ENCODE measurements at regions not wholly inside any gene's neighbourhood (a gene's known extent, or its start where the extent isn't known, plus 50 kb on each side); places are given as distances from the start of the nearest gene placed in this dataset.

- no peak overlapping the region for H2AFZ ChIP-seq (ENCODE audit: low read depth, low read length)
- no peaks in the 10 kb centered on the region for H3K4me1 ChIP-seq (ENCODE audit: control insufficient read depth, insufficient read depth, low read depth, low read length)
- no peaks in the 10 kb centered on the region for H3K79me1 ChIP-seq (replicated peaks; ENCODE audit: low read length, poor library complexity, severe bottlenecking)
- H3K27me3 ChIP-seq (ENCODE audit: control insufficient read depth in 1 of 2, insufficient read depth in 1 of 2, low read length in 2 of 2) = peaks cover 6 to 15% of the 10 kb centered on the region in 2 experiments
- no peak overlapping the region for H3K27ac ChIP-seq (ENCODE audit: low read length, poor library complexity, severe bottlenecking)
- no peak overlapping the region for H3K9ac ChIP-seq (ENCODE audit: low read length)
- no peak overlapping the region for H2BK120ac ChIP-seq (ENCODE audit: low read depth, low read length)
- no peak overlapping the region for H3K23ac ChIP-seq (ENCODE audit: low read length in 2 of 2)
- WGBS = 84% methylated on average over 13 of the region's 13 CpGs
- no peak overlapping the region for H3K18ac ChIP-seq (ENCODE audit: low read depth in 1 of 2, low read length in 2 of 2)
- no peak overlapping the region for H3K4ac ChIP-seq (ENCODE audit: low read depth in 1 of 2, low read length in 2 of 2)
- H2BK12ac ChIP-seq (ENCODE audit: low read length in 2 of 2) = no peak overlapping the region
- no peak overlapping the region for H3K14ac ChIP-seq (ENCODE audit: low read length in 2 of 2)
- H4K8ac ChIP-seq (ENCODE audit: low read length) = no peak overlapping the region
- H4K91ac ChIP-seq (ENCODE audit: low read length) = no peak overlapping the region
- no peaks in the 10 kb centered on the region for H3K9me3 ChIP-seq (ENCODE audit: control insufficient read depth, low read length)
- no peak for DNase-seq
- no peak overlapping the region for H3K4me2 ChIP-seq (ENCODE audit: low read length, poor library complexity, severe bottlenecking)
- H2BK5ac ChIP-seq (ENCODE audit: low read depth, low read length, poor library complexity, severe bottlenecking) = no peak overlapping the region
- H2BK15ac ChIP-seq (ENCODE audit: low read depth, poor library complexity, severe bottlenecking) = no peak overlapping the region
- H2AK5ac ChIP-seq (ENCODE audit: low read length, severe bottlenecking) = no peak overlapping the region
- no peaks in the 10 kb centered on the region for H3K36me3 ChIP-seq (ENCODE audit: control insufficient read depth in 1 of 2, insufficient read depth in 2 of 2, low read depth in 1 of 2, low read length in 2 of 2)
- H3K4me3 ChIP-seq (ENCODE audit: insufficient read depth in 1 of 2, low read depth in 1 of 2, low read length in 2 of 2) = no peak overlapping the region
Measured at GRCh38 chr6:168939796-168940195, 313.9 kb downstream of the THBS2 start.

- Histone ChIP-seq H3K79me1 (replicated peaks; ENCODE audit: low read length, poor library complexity, severe bottlenecking) (no peaks in the 10 kb centered on the region), H3K23ac (ENCODE audit: low read length in 2 of 2) (no peak overlapping the region), H3K9ac (ENCODE audit: low read length) (no peak overlapping the region), H3K4me2 (ENCODE audit: low read length, poor library complexity, severe bottlenecking) (no peak overlapping the region), H3K36me3 (ENCODE audit: control insufficient read depth in 1 of 2, insufficient read depth in 2 of 2, low read depth in 1 of 2, low read length in 2 of 2) (no peaks in the 10 kb centered on the region), H3K4me3 (ENCODE audit: insufficient read depth in 1 of 2, low read depth in 1 of 2, low read length in 2 of 2) (no peak overlapping the region), H3K4me1 (ENCODE audit: control insufficient read depth, insufficient read depth, low read depth, low read length) (no peaks in the 10 kb centered on the region), H2AK5ac (ENCODE audit: low read length, severe bottlenecking) (no peak overlapping the region), H3K18ac (ENCODE audit: low read depth in 1 of 2, low read length in 2 of 2) (no peak overlapping the region), H3K14ac (ENCODE audit: low read length in 2 of 2) (no peak overlapping the region), H2BK15ac (ENCODE audit: low read depth, poor library complexity, severe bottlenecking) (no peak overlapping the region), H2BK12ac (ENCODE audit: low read length in 2 of 2) (no peak overlapping the region), H4K8ac (ENCODE audit: low read length) (no peak overlapping the region), H3K4ac (ENCODE audit: low read depth in 1 of 2, low read length in 2 of 2) (no peak overlapping the region), H2BK5ac (ENCODE audit: low read depth, low read length, poor library complexity, severe bottlenecking) (no peak overlapping the region), H3K27me3 (ENCODE audit: control insufficient read depth in 1 of 2, insufficient read depth in 1 of 2, low read length in 2 of 2) (peaks cover 6 to 15% of the 10 kb centered on the region in 2 experiments), H2AFZ (ENCODE audit: low read depth, low read length) (no peak overlapping the region), H3K27ac (ENCODE audit: low read length, poor library complexity, severe bottlenecking) (no peak overlapping the region), H3K9me3 (ENCODE audit: control insufficient read depth, low read length) (no peaks in the 10 kb centered on the region), H4K91ac (ENCODE audit: low read length) (no peak overlapping the region), H2BK120ac (ENCODE audit: low read depth, low read length) (no peak overlapping the region)
- DNase-seq = no peak
- 72% methylated on average over 4 of the region's 4 CpGs for WGBS
Measured at GRCh38 chr6:168939041-168939440, 314.6 kb downstream of the THBS2 start.

- no peak overlapping the region for H2BK120ac ChIP-seq (ENCODE audit: low read depth, low read length)
- no peak overlapping the region for H2AFZ ChIP-seq (ENCODE audit: low read depth, low read length)
- no peak for DNase-seq
- H3K4me1 ChIP-seq (ENCODE audit: control insufficient read depth, insufficient read depth, low read depth, low read length) = no peaks in the 10 kb centered on the region
- H3K9ac ChIP-seq (ENCODE audit: low read length) = no peak overlapping the region
- no peak overlapping the region for H2AK5ac ChIP-seq (ENCODE audit: low read length, severe bottlenecking)
- no peak overlapping the region for H3K23ac ChIP-seq (ENCODE audit: low read length in 2 of 2)
- H3K79me1 ChIP-seq (replicated peaks; ENCODE audit: low read length, poor library complexity, severe bottlenecking) = no peaks in the 10 kb centered on the region
- H2BK15ac ChIP-seq (ENCODE audit: low read depth, poor library complexity, severe bottlenecking) = no peak overlapping the region
- no peak overlapping the region for H3K18ac ChIP-seq (ENCODE audit: low read depth in 1 of 2, low read length in 2 of 2)
- H2BK12ac ChIP-seq (ENCODE audit: low read length in 2 of 2) = no peak overlapping the region
- no peak overlapping the region for H3K14ac ChIP-seq (ENCODE audit: low read length in 2 of 2)
- no peak overlapping the region for H4K8ac ChIP-seq (ENCODE audit: low read length)
- no peak overlapping the region for H2BK5ac ChIP-seq (ENCODE audit: low read depth, low read length, poor library complexity, severe bottlenecking)
- H3K4me2 ChIP-seq (ENCODE audit: low read length, poor library complexity, severe bottlenecking) = no peak overlapping the region
- 74% methylated on average over 12 of the region's 12 CpGs for WGBS
- H3K4me3 ChIP-seq (ENCODE audit: insufficient read depth in 1 of 2, low read depth in 1 of 2, low read length in 2 of 2) = no peak overlapping the region
- no peak overlapping the region for H3K27ac ChIP-seq (ENCODE audit: low read length, poor library complexity, severe bottlenecking)
- peaks cover 6 to 15% of the 10 kb centered on the region in 2 experiments for H3K27me3 ChIP-seq (ENCODE audit: control insufficient read depth in 1 of 2, insufficient read depth in 1 of 2, low read length in 2 of 2)
- no peak overlapping the region for H4K91ac ChIP-seq (ENCODE audit: low read length)
- no peaks in the 10 kb centered on the region for H3K9me3 ChIP-seq (ENCODE audit: control insufficient read depth, low read length)
- no peaks in the 10 kb centered on the region for H3K36me3 ChIP-seq (ENCODE audit: control insufficient read depth in 1 of 2, insufficient read depth in 2 of 2, low read depth in 1 of 2, low read length in 2 of 2)
- H3K4ac ChIP-seq (ENCODE audit: low read depth in 1 of 2, low read length in 2 of 2) = no peak overlapping the region
Measured at GRCh38 chr6:168938546-168938945, 315.1 kb downstream of the THBS2 start.

- no peaks in the 10 kb centered on the region for H3K36me3 ChIP-seq (ENCODE audit: control insufficient read depth in 1 of 2, insufficient read depth in 2 of 2, low read depth in 1 of 2, low read length in 2 of 2)
- no peak overlapping the region for H3K4ac ChIP-seq (ENCODE audit: low read depth in 1 of 2, low read length in 2 of 2)
- no peak overlapping the region for H2AK5ac ChIP-seq (ENCODE audit: low read length, severe bottlenecking)
- no peak overlapping the region for H2BK15ac ChIP-seq (ENCODE audit: low read depth, poor library complexity, severe bottlenecking)
- no peak overlapping the region for H2AFZ ChIP-seq (ENCODE audit: low read depth, low read length)
- no peak overlapping the region for H3K23ac ChIP-seq (ENCODE audit: low read length in 2 of 2)
- H3K4me3 ChIP-seq (ENCODE audit: insufficient read depth in 1 of 2, low read depth in 1 of 2, low read length in 2 of 2) = no peak overlapping the region
- no peak overlapping the region for H3K4me2 ChIP-seq (ENCODE audit: low read length, poor library complexity, severe bottlenecking)
- no peak overlapping the region for H4K8ac ChIP-seq (ENCODE audit: low read length)
- WGBS = 76% methylated on average over 5 of the region's 7 CpGs
- no peak overlapping the region for H2BK120ac ChIP-seq (ENCODE audit: low read depth, low read length)
- no peaks in the 10 kb centered on the region for H3K4me1 ChIP-seq (ENCODE audit: control insufficient read depth, insufficient read depth, low read depth, low read length)
- peaks cover 6 to 15% of the 10 kb centered on the region in 2 experiments for H3K27me3 ChIP-seq (ENCODE audit: control insufficient read depth in 1 of 2, insufficient read depth in 1 of 2, low read length in 2 of 2)
- no peak overlapping the region for H2BK5ac ChIP-seq (ENCODE audit: low read depth, low read length, poor library complexity, severe bottlenecking)
- no peak overlapping the region for H3K27ac ChIP-seq (ENCODE audit: low read length, poor library complexity, severe bottlenecking)
- H3K14ac ChIP-seq (ENCODE audit: low read length in 2 of 2) = no peak overlapping the region
- no peak for DNase-seq
- no peaks in the 10 kb centered on the region for H3K79me1 ChIP-seq (replicated peaks; ENCODE audit: low read length, poor library complexity, severe bottlenecking)
- H4K91ac ChIP-seq (ENCODE audit: low read length) = no peak overlapping the region
- H2BK12ac ChIP-seq (ENCODE audit: low read length in 2 of 2) = no peak overlapping the region
- H3K18ac ChIP-seq (ENCODE audit: low read depth in 1 of 2, low read length in 2 of 2) = no peak overlapping the region
- no peak overlapping the region for H3K9ac ChIP-seq (ENCODE audit: low read length)
- no peaks in the 10 kb centered on the region for H3K9me3 ChIP-seq (ENCODE audit: control insufficient read depth, low read length)
Measured at GRCh38 chr6:168937054-168937453, 316.6 kb downstream of the THBS2 start.
